ENCODE measurements at regions not wholly inside any gene's neighbourhood (a gene's known extent, or its start where the extent isn't known, plus 50 kb on each side); places are given as distances from the start of the nearest gene placed in this dataset.

DNA sequence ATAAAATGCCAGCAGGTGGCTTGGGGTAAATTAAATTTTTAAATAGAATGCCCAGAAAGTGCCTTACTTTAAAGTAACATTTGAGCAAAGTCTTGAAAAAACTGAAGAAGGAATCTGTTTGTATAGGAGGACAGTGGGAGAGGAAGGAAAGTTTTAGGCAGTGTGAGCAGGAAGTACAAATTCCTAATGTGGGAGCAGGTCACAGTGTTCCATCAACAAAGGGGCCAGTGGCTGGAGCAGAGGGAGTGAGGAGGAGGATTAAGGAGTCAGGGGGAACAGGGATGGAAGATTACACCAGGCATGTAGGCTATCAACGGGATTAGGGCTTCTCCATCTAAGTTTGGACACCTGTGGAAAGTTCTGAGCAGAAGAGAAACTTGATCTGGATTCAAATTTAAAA is 439.2 kb upstream of the REG3G start:
- intact Hi-C loops (cut with DNase I), result no loop called here
- Histone ChIP-seq H3K4me3 (no peak overlapping the region), H3K27me3 (no peaks in the 10 kb centered on the region), H3K36me3 (no peaks in the 10 kb centered on the region), H3K4me1 (peaks cover 0 to 6% (median 0%) of the 10 kb centered on the region in 4 donors), H3K27ac (no peak overlapping the region), H3K9me3 (no peaks in the 10 kb centered on the region)
- no peak for TF ChIP-seq POLR2AphosphoS5 (IDR thresholded peaks at IDR 0.05)
- TF ChIP-seq POLR2A (IDR thresholded peaks at IDR 0.05), result no peak
- TF ChIP-seq, protein P1, sequence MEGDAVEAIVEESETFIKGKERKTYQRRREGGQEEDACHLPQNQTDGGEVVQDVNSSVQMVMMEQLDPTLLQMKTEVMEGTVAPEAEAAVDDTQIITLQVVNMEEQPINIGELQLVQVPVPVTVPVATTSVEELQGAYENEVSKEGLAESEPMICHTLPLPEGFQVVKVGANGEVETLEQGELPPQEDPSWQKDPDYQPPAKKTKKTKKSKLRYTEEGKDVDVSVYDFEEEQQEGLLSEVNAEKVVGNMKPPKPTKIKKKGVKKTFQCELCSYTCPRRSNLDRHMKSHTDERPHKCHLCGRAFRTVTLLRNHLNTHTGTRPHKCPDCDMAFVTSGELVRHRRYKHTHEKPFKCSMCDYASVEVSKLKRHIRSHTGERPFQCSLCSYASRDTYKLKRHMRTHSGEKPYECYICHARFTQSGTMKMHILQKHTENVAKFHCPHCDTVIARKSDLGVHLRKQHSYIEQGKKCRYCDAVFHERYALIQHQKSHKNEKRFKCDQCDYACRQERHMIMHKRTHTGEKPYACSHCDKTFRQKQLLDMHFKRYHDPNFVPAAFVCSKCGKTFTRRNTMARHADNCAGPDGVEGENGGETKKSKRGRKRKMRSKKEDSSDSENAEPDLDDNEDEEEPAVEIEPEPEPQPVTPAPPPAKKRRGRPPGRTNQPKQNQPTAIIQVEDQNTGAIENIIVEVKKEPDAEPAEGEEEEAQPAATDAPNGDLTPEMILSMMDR (IDR thresholded peaks at IDR 0.05), result no peak
- no peak for TF ChIP-seq EP300 (IDR thresholded peaks at IDR 0.05)
- 33 to 56% methylated on average over 1 of the region's 1 CpG for WGBS, 2 donors
- DNase-seq, result no peak

- H3K27ac ChIP-seq, result no peak overlapping the region
- DNase-seq, result no peak
- peaks cover 0 to 6% (median 2%) of the 10 kb centered on the region in 4 donors for H3K4me1 ChIP-seq
- intact Hi-C loops (cut with DNase I), result no loop called here
- no peak for TF ChIP-seq POLR2A (IDR thresholded peaks at IDR 0.05)
- no peak for TF ChIP-seq EP300 (IDR thresholded peaks at IDR 0.05)
- TF ChIP-seq, protein P1 (IDR thresholded peaks at IDR 0.05), result no peak
- TF ChIP-seq POLR2AphosphoS5 (IDR thresholded peaks at IDR 0.05), result no peak
- no peaks in the 10 kb centered on the region for H3K27me3 ChIP-seq
- H3K9me3 ChIP-seq, result no peaks in the 10 kb centered on the region
- H3K36me3 ChIP-seq, result no peaks in the 10 kb centered on the region
- H3K4me3 ChIP-seq, result no peak overlapping the region
Observed at GRCh38 chr2:78589871-78590270, 435.6 kb upstream of the REG3G start.

DNA sequence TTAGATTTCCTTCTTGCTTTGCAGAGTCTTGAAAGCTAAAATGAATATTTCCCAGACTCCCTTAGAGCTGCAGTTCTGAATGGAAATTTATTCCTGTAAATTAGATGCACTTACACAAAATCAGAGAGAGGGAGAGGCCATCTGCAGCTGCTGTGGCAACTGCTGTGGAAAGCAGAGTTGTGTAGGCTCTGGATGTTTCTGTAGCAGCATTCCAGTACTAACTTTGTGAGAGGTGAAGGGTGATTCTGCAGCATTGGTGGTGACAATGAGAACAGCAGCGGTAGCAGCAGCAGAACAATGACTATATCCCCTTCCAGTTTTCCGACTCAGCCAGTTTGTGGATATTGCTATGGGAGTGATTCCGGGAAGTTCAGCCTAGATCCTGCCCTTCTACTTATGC is 433.0 kb upstream of the REG3G start:
- no peak for DNase-seq
- TF ChIP-seq, protein P1 (IDR thresholded peaks at IDR 0.05), result no peak
- no peak for TF ChIP-seq EP300 (IDR thresholded peaks at IDR 0.05)
- TF ChIP-seq POLR2AphosphoS5 (IDR thresholded peaks at IDR 0.05), result no peak
- no peak for TF ChIP-seq POLR2A (IDR thresholded peaks at IDR 0.05)
- Histone ChIP-seq H3K9me3 (no peaks in the 10 kb centered on the region), H3K4me3 (no peak overlapping the region), H3K27ac (no peak overlapping the region), H3K4me1 (peaks cover 0 to 5% (median 0%) of the 10 kb centered on the region in 4 donors), H3K36me3 (no peaks in the 10 kb centered on the region), H3K27me3 (no peaks in the 10 kb centered on the region)
- intact Hi-C loops (cut with DNase I), result no loop called here
- 63 to 67% methylated on average over 3 of the region's 3 CpGs for WGBS, 2 donors

DNA sequence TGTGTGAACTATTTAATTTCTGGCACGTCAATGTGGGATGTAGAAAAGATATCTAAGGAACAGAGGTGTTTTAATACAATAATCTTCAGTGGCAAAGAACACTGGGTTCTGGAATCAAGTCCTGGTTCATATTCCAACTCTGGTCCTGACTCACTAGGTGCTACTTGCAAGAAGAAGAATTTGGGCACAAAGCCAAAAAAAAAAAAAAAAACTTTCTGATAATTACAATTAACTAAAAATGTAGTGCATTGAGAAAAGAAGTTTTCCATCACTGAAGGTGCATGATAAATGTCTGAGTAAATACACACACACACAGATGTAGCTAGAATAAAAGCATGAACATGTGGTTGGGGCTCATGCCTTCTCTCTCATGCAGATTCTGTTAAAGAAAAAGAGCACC is 424.4 kb upstream of the REG3G start:
- TF ChIP-seq EP300 (IDR thresholded peaks at IDR 0.05), result no peak
- H3K4me1 ChIP-seq, result peaks cover 0 to 9% (median 0%) of the 10 kb centered on the region in 4 donors
- H3K27ac ChIP-seq, result no peak overlapping the region
- no peaks in the 10 kb centered on the region for H3K27me3 ChIP-seq
- no peaks in the 10 kb centered on the region for H3K9me3 ChIP-seq
- DNase-seq, result no peak
- 74 to 83% methylated on average over 1 of the region's 1 CpG for WGBS, 2 donors
- intact Hi-C loops (cut with DNase I), result no loop called here
- no peaks in the 10 kb centered on the region for H3K36me3 ChIP-seq
- H3K4me3 ChIP-seq, result no peak overlapping the region

DNA sequence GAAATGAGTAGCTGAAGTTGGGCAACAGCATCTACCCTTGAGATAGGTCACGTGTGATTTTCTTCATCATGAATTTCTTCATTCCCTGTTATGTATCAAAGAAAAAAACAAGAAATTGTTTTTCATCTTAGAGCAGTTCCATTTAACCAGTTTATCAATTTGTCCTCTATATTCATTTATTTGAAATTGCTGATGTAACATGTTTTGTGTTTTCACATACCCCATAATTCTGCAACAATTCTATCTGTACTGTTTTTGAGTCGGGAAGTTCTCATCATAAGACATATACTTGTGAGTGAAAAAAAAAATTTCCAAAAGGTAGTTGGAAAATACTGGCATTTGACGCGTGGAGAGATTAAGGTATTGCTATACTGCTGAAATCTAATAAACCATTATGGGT is 422.6 kb upstream of the REG3G start:
- TF ChIP-seq POLR2A (IDR thresholded peaks at IDR 0.05), result no peak
- TF ChIP-seq, protein P1 (IDR thresholded peaks at IDR 0.05), result no peak
- no peak for TF ChIP-seq POLR2AphosphoS5 (IDR thresholded peaks at IDR 0.05)
- no peak for TF ChIP-seq EP300 (IDR thresholded peaks at IDR 0.05)
- peaks cover 0 to 9% (median 0%) of the 10 kb centered on the region in 4 donors for H3K4me1 ChIP-seq
- intact Hi-C loops (cut with DNase I), result no loop called here

More for the DNA sequence above, 422.6 kb upstream of the REG3G start:
- no peak overlapping the region for H3K27ac ChIP-seq
- WGBS, 2 donors, result 87 to 93% methylated on average over 4 of the region's 4 CpGs
- H3K9me3 ChIP-seq, result no peaks in the 10 kb centered on the region
- DNase-seq, result no peak
- H3K4me3 ChIP-seq, result no peak overlapping the region
- H3K36me3 ChIP-seq, result no peaks in the 10 kb centered on the region
- H3K27me3 ChIP-seq, result no peaks in the 10 kb centered on the region

All from sigmoid colon (tissue), 6 donors.